ENCODE measurements at regions not wholly inside any gene's neighbourhood (a gene's known extent, or its start where the extent isn't known, plus 50 kb on each side); places are given as distances from the start of the nearest gene placed in this dataset.
"Not testable (repeated sequence)": the region's sequence is repeated elsewhere in the genome, so short reads cannot be mapped to it uniquely, and the experiment has no call there.

DNA sequence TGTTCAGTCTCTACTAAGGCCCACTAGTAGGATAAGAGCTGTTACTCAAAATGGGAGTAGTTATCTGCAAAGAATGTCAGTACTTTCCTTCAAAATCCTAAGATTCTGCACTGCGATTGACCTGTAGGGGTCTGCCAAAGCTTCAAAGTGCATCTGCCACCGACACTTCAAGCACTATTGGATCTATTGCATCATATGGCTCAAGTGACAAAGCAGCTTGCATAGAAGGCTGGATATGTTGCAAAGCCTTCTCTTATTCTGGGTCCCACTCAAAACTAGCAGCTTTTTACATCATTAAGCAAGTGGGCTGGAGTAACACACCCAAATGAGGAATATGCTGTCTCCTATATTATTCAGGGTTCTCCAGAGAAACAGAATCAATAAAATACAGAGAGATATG lies 115.4 kb upstream of the EMCN start:
- no peak overlapping the region for H3K4me3 ChIP-seq (ENCODE audit: low read length)
- TF ChIP-seq CTCF (conservative IDR thresholded peaks at IDR 0.05; ENCODE audit: low read length), result no peak
- DNase-seq (ENCODE audit: low read depth), result no peak

- no peak for DNase-seq (ENCODE audit: low read depth)
- no peak for TF ChIP-seq CTCF (conservative IDR thresholded peaks at IDR 0.05; ENCODE audit: low read length)
- no peak overlapping the region for H3K4me3 ChIP-seq (ENCODE audit: low read length)
Measured at GRCh38 chr4:100632163-100632562, 114.3 kb upstream of the EMCN start.

DNA sequence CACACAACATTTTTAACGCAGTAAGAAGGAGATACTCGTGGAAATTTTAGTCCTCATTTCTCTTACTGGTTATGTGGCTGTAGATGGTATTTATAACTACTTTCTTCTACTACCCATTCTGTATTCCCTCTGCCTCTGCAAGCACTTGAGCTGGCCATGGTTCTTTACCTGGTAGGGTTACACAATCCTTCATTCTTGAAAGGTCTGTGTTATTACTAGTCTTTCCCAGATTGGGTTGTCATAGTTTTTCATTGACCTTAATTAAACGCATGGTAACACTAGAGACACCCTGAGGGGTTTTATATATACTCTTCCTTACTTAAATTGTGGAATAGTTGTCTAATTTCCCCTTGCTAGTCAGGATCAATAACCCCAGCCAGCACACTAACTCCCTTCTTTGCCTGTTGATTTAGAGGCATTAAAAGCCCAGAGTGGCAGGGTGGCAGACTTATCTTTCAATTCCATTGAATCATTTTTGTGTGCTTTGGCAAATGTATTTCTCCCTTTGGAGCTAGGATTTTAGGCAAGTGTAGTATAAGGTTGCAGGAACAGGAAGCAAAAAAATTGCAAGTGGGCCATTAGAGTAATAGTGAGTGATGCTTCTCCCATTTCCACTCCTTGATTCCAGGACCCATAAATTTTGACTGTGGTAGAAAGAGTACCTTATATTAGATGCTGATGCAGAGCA lies 113.6 kb upstream of the EMCN start:
- no peak for DNase-seq (ENCODE audit: low read depth)
- no peak for TF ChIP-seq CTCF (conservative IDR thresholded peaks at IDR 0.05; ENCODE audit: low read length)
- H3K4me3 ChIP-seq (ENCODE audit: low read length), result no peak overlapping the region

- no peak for DNase-seq (ENCODE audit: low read depth)
- TF ChIP-seq CTCF (conservative IDR thresholded peaks at IDR 0.05; ENCODE audit: low read length), result no peak
- H3K4me3 ChIP-seq (ENCODE audit: low read length), result no peak overlapping the region
Measured at GRCh38 chr4:100630341-100630740, 112.5 kb upstream of the EMCN start.

DNA sequence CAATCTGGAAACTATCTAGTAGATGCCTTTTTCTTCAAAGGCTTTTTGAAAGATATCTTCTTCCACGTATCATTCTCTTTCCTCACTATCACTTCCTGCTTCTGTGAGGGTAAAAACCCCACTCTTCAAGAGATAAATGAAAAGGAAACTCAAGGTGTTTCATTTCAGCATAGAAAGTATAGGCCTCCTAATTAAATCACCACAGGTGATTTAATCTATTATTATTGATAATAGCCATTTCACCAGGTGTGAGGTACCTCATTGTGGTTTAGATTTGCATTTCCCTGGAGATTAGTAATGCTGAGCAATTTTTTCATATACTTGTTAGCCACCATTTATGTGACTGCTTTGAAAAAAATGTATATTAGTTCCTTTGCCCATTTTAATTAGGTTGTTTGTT lies 92.0 kb upstream of the EMCN start:
- TF ChIP-seq CTCF (conservative IDR thresholded peaks at IDR 0.05; ENCODE audit: low read length), result no peak
- no peak overlapping the region for H3K4me3 ChIP-seq (ENCODE audit: low read length)
- DNase-seq (ENCODE audit: low read depth), result no peak

DNA sequence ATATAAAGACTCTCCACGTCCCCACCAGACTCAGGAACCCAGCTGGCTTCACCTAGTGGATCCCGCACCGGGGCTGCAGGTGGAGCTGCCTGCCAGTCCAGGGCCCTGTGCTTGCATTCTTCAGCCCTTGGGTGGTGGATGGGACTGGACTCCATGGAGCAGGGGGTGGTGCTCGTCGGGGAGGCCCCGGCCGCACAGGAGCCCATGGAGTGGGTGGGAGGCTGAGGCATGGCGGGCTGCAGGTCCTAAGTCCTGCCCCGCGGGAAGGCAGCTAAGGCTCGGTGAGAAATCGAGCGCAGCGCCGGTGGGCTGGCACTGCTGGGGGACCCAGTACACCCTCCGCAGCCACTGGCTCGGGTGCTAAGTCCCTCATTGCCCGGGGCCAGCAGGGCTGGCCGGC lies 90.8 kb upstream of the EMCN start:
- H3K4me3 ChIP-seq (ENCODE audit: low read length); DNase-seq (ENCODE audit: low read depth): not testable (repeated sequence)

DNA sequence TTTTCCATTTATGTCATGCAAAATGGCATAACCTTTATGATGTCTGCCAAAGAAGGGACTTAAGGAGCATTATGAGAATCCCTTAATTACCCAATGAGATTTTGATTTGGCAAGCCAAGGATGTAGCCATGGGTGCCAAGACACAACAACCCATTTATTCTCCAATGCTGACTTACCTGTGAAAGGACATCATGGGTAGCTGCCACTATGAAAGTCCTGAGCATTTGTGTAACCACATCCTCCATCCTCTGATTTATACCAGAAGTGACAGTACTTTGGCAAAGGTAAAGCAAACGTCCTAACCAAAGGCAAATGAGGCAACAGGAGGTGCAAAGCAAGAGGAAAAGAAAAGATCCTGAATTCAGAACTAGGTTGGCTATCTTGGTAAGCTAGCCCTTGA lies 87.3 kb upstream of the EMCN start:
- no peak for DNase-seq (ENCODE audit: low read depth)
- TF ChIP-seq CTCF (conservative IDR thresholded peaks at IDR 0.05; ENCODE audit: low read length), result no peak
- no peak overlapping the region for H3K4me3 ChIP-seq (ENCODE audit: low read length)

- no peak for DNase-seq (ENCODE audit: low read depth)
- no peak overlapping the region for H3K4me3 ChIP-seq (ENCODE audit: low read length)
- no peak for TF ChIP-seq CTCF (conservative IDR thresholded peaks at IDR 0.05; ENCODE audit: low read length)
Measured at GRCh38 chr4:100593935-100594334, 76.1 kb upstream of the EMCN start.
